GF-D8 (cell line): ENCODE measurements at regions not wholly inside any gene's neighbourhood (a gene's known extent, or its start where the extent isn't known, plus 50 kb on each side); places are given as distances from the start of the nearest gene placed in this dataset.
"Not testable (repeated sequence)": the region's sequence is repeated elsewhere in the genome, so short reads cannot be mapped to it uniquely, and the experiment has no call there.

Experiments used
- DNase-seq: peaks from one replicate; lab custom pipeline; 2025; lab: John Stamatoyannopoulos, UW

- DNase-seq, result not testable (repeated sequence)
Observed at GRCh38 chr5:62777081-62777480, 198.5 kb downstream of the LRRC70 start.

DNA sequence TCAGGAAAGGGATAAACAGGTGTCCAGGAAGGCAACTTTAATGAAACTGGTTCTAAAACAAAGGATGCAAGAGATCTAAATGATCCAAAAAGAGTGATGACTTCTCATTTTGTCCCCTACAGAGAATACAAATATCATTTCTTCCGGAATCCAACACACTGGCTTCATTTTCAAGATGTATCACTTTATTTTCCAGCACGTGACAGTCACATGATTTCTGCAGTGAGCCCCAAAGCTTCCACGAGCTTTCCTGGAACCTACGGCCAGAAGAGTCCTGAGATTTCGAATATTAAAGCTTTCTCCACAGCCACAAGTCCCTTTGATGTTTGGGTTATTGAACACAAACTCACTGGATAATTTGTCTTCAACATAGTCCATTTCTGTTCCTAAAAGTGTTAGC, 198.0 kb downstream of the LRRC70 start:
- DNase-seq, result not testable (repeated sequence)

GRCh38 chr5:62773460-62773859, 194.8 kb downstream of the LRRC70 start:
- DNase-seq, result no peak

DNA sequence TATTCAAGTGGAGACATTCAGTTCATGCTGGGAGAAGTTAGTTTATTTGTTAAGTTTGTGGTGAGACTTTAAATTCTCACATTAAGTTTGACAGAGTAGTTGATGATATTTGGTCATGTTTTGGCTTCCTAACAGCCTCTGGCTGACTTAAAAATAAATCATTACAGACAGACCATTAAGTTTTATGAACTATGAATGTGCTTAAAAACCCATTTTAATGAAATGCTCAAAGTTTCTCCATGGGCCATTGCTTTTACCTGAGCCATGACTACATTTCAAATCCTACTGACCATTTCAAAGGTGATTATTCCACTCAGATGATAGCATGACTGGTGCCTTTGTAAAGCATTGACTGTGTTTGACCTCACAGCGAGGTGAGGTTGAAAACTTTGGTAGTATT, 192.7 kb downstream of the LRRC70 start:
- no peak for DNase-seq

- DNase-seq, result no peak
Observed at GRCh38 chr5:62767650-62768049, 189.0 kb downstream of the LRRC70 start.

DNA sequence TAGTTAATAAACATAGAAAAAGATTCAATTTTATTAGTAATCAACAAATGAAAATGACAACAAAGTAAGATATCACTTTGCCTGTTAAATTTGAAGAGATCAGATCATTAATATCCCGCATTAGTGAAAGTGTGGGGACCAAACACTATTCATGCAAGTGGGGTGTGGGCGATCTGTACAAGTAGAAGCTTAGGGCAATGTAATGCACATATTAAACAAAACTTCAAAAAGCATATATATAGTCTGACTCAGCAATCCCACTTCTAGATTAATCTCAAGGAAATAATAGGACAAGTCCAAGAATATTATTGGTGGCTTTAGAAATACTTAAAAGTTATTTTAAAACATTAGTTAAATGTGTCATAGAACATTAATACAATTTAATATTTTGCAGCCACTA, 188.5 kb downstream of the LRRC70 start:
- DNase-seq, result no peak

DNA sequence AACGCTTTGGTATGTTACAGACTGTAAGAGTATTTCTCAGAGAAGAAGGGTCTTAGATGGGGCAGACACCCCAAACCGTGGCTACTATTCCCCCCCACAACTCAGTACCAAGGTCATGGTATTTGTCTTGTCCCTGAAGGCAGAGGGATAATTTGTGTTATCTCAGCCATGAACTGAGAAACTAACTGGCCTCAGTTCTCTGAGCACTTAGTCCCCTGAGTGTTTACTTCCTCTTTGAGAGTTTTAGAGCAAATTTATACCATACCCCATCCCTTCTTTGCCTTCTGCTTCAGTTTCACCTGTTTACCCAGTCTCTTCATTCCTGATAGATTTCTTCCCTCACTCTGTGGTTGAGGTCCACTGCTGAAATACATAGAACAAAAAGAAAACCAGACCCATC, 183.9 kb downstream of the LRRC70 start:
- DNase-seq, result no peak

- DNase-seq, result not testable (repeated sequence)
Observed at GRCh38 chr5:62757686-62758085, 179.1 kb downstream of the LRRC70 start.

- DNase-seq, result not testable (repeated sequence)
Observed at GRCh38 chr5:62752998-62753367, 174.4 kb downstream of the LRRC70 start.

GRCh38 chr5:62752056-62752997, 173.7 kb downstream of the LRRC70 start:
- not testable (repeated sequence) for DNase-seq

- no peak for DNase-seq
Observed at GRCh38 chr5:62742207-62742606, 163.6 kb downstream of the LRRC70 start.

DNA sequence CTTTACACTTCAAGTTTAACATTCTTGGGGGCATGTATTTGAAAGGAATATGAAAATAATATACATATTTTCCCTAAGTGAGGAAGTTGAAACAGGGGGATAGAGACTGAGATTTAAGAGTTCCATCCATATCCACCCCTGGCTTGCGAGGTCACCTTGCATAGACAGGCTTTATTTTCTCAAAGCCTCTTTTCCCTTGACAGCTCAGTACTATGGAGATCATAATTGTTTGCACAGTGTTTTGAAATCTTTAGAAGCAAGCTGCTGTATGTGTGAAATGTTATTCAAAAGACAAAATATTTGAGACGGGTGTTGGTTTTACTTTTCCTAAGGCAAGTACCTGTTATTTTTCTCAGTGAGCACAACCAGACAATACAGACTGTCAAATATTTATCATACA, 163.1 kb downstream of the LRRC70 start:
- DNase-seq, result no peak

- DNase-seq, result no peak
Observed at GRCh38 chr5:62737766-62738165, 159.1 kb downstream of the LRRC70 start.

- no peak for DNase-seq
Observed at GRCh38 chr5:62732677-62733121, 154.1 kb downstream of the LRRC70 start.

DNA sequence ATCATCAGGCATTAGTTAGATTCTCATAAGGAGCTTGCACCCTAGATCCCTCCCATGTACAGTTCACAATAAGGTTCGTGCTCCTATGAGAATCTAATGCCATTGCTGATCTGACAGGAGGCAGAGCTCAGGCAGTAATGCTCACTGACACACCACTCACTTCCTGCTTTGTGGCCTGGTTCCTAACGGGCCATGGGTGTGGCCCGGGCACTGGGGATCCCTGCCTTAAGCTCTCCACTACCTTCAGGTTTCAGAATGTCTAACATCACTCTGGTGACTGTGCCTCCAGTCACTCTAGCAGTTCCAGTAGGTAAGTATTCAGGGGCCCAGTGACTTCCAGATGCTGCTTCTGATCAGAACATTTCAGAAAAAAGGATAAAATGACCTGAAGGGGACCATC, 152.4 kb downstream of the LRRC70 start:
- no peak for DNase-seq

GRCh38 chr5:62729675-62730074, 151.1 kb downstream of the LRRC70 start:
- no peak for DNase-seq

GRCh38 chr5:62727861-62728260, 149.2 kb downstream of the LRRC70 start:
- DNase-seq, result no peak

- DNase-seq, result no peak
Observed at GRCh38 chr5:62727184-62727583, 148.6 kb downstream of the LRRC70 start.

DNA sequence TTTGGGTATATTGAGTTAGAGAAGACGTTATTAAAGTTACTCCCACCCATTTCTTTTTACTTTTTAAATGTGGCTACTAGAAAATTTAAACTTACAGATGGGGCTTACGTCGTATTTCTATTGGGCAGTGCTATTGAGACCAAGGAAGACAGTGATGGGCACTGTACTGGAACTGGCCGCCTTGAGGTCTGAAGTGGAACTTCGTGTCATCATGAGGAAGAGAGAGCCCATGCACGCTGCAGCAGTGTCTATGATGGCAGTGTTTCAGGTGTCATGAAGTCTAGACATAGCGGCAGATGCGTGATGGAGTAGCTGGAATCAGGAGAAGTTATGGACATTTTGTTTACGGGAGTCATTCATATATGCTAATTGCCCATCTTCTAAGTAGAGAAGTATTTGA, 143.7 kb downstream of the LRRC70 start:
- DNase-seq, result no peak

DNA sequence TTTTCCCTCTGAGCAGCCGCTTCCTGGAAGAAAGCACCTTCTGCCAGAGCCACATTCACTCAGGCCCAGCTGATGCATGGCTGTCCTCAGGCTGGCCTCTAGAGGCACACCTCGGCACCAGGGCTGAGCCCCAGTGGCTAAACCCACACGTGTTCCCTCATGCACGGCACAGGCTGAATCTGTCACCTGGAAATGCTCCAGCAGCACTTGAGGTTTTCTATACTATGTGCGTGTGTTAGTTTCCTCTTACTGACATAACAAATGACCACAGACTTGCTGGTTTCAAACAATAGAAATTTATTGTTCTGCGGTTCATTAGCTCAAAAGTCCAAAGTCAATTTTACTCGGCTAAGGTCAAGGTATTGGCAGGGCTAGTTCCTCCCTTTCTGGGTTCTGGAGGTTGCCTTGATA, 141.4 kb downstream of the LRRC70 start:
- no peak for DNase-seq

DNA sequence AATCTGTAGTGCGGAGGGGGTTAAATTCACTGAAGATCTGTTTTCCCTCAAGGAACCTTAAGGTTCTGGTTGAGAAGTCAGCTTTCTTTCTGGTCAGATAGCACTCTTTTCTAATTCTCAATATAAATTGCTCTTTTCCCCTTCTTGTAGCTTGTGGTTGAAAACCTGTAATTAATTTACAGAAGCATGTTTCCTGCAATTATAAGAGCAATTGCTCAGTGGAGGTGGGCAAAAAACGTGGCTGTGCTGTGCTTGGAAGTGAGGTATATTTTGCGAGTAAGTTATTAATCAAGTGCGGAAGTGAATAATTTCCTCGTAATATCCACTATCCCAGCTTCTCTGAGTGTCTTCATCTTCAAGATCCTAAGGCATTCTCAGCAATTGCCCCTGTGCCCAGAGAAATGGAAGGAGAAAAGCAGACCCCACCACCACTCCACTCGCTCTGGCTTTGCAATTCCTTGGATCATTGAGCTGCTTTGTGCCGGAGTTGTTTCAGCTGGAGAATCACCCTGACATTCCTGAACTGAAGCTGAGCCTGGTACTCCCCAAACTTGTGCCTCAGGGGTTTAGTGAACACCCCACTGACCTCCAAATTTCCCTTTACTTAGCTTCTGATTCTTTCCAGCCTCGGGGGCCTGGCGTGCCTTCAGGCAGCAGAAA, 140.6 kb downstream of the LRRC70 start:
- no peak for DNase-seq

GRCh38 chr5:62718324-62718723, 139.7 kb downstream of the LRRC70 start:
- DNase-seq, result no peak

GRCh38 chr5:62717301-62717933, 138.8 kb downstream of the LRRC70 start:
- DNase-seq, result no peak
